Dedifferentiated amniotic fluid mesenchymal stem cell (primary cell): ENCODE measurements at regions not wholly inside any gene's neighbourhood (a gene's known extent, or its start where the extent isn't known, plus 50 kb on each side); places are given as distances from the start of the nearest gene placed in this dataset.
"Not testable (repeated sequence)": the region's sequence is repeated elsewhere in the genome, so short reads cannot be mapped to it uniquely, and the experiment has no call there.

ENCODE experiments used
- DNase-seq: peaks from one replicate; pipeline ENCODE4 v3.0.0-alpha.2; 2016; ENCODE audit errors: extremely low spot score

GRCh38 chr2:207363761-207364290, 165.9 kb upstream of the CREB1 start:
- no peak for DNase-seq

GRCh38 chr2:207370646-207371045, 159.1 kb upstream of the CREB1 start:
- DNase-seq: no peak

- DNase-seq: no peak
Observed at GRCh38 chr2:207371877-207372276, 157.9 kb upstream of the CREB1 start.

- DNase-seq: no peak
Observed at GRCh38 chr2:207372483-207372882, 157.3 kb upstream of the CREB1 start.

DNA sequence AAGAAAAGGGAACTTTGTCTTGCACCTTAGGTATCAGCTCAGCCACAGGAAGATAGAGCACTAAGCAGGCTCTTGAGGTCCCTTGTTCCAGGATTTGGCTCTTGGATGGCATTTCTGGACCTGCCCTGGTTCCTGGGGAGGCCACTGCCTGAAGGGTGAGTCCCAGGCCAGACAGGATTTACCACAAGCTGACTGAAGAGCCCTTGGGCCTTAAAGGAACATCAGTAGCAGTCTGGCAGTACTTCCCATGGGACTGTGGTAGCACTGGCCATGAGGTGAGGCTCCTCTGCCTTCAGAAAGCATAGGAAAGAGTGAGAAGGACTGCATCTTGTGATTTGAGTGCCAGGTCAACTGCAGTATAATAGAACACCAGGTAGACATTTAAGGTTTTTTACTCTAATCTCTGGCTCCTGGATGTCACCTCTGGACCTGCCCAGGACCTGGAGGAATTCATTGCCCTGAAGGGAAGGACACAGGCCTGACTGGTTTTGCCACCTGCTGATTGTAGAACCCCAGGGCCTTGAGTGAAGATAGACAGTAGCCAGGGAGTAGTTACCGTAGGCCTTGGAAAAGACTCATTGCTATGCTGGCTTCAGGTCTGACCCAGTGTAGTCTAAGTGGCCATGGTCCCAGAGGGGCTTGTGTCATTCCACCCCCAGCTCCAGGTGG, 154.4 kb upstream of the CREB1 start:
- DNase-seq: no peak

DNA sequence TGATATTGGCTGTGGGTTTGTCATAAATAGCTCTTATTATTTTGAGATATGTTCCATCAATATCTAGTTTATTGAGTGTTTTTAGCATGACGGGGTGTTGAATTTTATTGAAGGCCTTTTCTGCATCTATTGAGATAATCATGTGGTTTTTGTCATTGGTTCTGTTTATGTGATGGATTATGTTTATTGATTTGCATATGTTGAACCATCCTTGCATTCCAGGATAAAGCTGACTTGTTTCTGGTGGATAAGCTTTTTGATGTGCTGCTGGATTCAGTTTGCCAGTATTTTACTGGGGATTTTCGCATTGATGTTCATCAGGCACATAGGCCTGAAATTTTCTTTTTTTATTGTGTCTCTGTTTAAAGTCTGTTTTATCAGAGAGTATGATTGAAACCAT, 151.1 kb upstream of the CREB1 start:
- DNase-seq: not testable (repeated sequence)

- no peak for DNase-seq
Observed at GRCh38 chr2:207385076-207385475, 144.7 kb upstream of the CREB1 start.

DNA sequence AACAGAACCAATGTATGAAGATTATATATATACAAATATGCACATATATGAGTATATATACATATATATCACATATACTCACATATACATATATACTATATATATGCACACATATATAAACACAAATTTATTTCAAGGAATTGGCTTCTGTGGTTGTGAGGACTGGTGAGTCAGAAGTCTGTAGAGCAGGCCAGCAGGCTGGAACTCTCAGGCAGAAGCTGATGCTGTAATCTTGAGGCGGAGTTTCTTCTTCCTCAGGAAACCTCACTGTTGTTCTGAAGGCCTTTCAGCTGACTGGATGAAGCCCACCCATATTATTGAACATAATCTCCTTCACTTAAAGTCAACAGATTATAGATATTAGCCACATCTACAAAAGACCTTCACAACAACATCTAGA, 143.9 kb upstream of the CREB1 start:
- peak; percentile 28 for DNase-seq

DNA sequence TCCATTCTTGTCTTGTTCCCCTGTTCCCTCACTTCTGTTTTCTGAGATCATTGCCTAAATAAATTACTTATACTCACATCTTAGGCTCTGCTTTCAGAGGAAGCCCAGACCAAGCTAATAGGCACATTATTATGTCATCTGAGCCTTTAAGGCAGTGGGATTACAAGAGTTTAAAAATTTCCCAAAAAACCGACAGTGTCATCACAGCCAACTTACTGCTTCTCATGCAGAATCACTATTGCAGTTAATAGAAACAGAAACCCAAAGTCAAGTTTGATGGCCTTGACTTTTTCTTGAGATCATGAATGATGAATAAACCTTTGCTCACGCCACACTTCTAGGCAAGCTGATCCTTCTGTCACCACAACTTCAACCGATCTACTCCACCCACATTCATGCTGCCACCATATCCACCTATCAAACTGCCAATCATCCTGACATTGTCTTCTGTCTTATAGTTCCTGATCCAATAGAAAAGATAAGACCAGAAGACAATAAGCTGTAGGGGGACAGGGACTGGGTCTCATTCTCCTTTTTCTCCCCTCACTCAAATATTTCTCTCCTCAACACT, 142.7 kb upstream of the CREB1 start:
- no peak for DNase-seq

DNA sequence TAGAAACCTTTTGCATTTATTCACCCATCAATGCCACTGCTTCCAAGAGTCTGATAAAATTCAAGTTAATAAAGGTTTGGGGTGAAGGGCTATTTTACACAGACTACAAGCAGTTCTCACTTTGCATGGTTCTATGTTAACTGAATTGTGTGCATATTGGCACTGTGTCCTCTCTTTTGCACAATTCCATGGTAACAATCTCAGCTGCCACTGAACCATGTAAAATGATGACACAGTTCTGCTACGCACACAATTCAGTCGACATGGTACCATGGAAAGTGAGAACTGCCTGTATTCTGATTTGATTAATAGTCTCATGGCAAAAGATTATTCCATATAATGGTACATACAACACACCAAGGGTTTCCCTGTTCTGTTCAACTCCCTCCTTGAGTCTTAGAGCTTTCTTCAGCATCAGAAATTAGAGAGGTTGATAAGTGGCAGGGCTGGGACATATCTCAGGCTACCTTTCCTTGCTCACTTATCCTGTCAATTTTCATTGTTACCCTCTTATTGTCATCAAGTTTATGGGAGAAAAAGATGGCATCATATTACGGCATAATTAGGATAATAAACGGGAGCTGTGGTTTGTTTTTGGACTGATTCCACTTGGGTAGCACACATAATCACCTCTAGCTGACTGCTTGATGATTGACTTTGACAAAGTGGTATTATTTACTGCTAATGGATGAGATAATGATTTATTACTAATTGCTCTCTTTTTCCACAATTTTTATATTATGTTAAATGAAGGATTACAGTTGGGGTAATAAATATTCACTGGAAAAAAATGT, 139.3 kb upstream of the CREB1 start:
- DNase-seq: no peak

DNA sequence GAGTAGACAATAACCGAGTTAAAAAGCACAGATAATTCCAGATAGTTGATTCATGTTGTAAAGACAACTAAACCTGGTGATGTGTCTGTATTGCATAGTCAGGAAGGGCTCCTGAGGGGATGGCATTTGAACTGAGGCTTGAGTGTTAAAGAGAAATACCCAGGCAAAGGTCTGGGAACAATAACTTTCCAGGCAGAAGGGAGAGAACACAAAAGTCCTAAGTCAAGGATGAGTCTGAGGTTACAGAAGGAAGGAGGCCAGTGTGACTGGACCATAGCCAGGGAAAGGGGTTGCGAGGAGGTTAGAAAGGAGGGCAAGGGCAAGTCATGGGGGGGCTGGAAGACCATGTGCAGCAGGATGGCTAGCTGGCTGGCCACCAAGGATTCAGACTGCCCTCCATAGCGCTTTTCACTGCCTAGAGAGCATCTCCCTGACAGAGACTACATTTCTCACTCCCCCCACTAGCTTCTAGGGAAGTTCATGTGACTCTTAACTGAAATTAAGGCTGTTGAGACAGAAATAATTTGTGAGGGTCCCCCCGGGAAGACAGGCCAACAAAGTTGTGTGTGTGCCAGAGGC, 135.5 kb upstream of the CREB1 start:
- no peak for DNase-seq

GRCh38 chr2:207394812-207395534, 134.8 kb upstream of the CREB1 start:
- DNase-seq: peak; percentile 74

DNA sequence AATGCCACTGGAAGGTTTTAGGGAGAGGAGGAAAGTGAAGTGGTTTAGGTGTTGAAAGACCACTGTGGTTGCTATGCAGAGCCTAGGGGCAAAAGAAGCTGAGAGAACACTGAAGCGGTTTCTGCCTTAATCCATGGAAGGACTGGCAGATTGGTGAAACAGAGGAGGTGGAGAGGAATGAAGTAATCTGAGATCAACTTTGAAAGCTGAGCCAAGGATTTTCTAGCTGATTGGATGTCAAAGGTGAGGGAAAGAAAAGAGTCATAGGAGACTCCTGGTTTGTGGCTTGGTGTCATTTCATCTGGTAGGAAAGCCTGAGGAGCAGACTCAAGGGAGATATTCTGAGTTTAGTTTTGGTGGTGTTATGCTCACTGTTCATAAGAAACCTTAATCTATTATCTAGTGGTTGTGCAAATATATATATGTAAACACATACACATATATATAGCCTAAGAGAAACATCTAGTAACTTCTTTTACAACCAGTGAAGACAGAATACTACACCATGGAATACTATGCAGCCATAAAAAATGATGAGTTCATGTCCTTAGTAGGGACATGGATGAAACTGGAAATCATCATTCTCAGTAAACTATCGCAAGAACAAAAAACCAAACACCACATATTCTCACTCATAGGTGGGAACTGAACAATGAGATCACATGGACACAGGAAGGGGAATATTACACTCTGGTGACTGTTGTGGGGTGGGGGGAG, 134.1 kb upstream of the CREB1 start:
- DNase-seq: no peak

- no peak for DNase-seq
Observed at GRCh38 chr2:207397917-207398655, 131.7 kb upstream of the CREB1 start.

- no peak for DNase-seq
Observed at GRCh38 chr2:207399301-207399700, 130.5 kb upstream of the CREB1 start.

DNA sequence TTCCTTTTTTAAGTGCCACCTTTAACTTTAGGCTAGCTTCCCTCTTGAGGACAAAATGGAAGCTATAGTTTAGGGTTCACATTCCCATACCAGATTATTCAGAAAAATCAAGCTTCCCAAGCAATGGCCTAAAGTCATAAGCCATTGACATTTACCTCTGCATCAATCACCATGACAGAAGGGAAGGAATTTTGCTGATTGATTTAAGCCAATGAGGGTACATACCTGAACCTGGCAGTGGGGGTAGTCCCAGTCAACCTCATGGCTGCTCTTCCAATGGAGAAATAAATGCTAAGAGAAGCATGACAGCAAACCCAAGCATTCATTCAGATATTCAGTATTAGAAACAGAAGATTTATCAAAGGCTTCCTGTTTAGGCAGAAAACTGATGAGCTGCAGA, 128.4 kb upstream of the CREB1 start:
- no peak for DNase-seq

DNA sequence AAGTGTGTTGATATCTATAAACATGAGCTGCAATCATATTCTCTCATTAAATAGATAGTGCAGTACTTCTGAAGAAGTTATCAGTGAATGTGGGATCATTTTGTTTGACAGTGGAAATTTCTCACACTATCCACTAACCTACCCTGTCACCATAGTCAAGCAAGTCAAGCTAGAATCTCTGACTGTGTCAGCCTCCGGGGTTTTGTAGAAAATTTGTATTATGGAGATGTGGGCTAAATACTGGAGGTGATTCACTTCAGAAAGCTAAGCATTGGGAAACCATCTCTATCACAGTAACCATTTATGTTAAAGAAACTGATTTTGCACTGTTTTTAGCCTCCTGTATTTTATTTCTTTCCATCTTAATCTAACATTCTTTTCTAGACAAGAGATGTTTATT, 126.6 kb upstream of the CREB1 start:
- DNase-seq: no peak

- DNase-seq: no peak
Observed at GRCh38 chr2:207403950-207404349, 125.8 kb upstream of the CREB1 start.

DNA sequence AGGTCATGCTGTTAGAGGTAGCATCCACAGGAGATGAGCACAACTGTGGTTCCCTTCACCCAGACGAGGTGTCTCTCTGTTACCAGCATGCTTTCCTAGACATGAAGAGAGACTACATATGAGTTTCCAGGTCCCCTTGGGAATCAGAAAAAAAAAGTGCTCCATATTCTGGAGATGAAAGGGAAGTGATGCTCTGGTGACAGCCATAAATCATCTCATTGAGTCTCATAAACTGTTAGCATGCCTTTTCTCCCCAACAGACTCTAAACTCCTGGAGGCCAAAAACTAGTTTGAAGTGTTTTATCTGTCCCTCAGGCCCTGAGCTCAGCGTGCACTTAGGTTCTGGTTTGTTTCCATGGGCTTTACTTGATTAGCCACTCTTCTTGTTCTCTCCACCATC, 124.6 kb upstream of the CREB1 start:
- DNase-seq: no peak

DNA sequence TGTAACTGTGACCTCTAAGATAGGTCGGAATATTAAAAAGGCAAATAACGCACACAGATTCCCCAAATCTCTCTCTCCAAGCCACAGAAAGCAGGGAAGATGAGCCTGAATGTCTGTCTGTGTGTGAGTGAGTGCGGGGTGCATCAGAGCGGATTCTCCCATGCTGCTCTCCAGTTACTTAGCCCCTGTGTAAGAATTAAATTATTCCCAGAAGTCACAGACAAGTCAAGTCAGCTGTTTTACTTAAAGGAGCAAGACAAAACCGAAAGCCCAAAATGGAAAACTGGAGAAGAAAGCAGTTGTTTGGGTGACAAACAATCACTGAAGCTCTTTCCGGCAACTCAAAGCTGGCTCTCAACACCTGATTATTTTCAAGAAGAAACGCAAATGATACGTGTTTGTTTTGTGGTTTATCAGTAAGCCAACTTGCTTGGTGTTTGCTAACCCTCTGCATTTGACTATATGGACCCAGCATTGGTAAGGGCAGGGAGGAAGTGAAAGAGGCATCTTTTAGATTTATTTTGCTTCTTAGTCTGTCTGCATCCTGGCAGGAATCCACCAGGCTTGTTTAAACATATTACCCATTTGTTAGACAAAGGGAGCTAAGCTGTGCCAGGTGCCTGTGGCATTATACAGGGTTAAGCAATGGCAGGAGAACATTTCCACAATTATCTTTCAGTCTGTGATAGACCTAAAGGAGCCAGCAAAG, 121.5 kb upstream of the CREB1 start:
- no peak for DNase-seq
